Gastroesophageal sphincter (tissue), 4 donors: ENCODE measurements at regions not wholly inside any gene's neighbourhood (a gene's known extent, or its start where the extent isn't known, plus 50 kb on each side); places are given as distances from the start of the nearest gene placed in this dataset.

Experiments used
- ATAC-seq: fragments of 150-250 bp; one replicate; pipeline ENCODE4 v1.9.1; 2016; ENCODE audit warnings: mild to moderate bottlenecking, moderate library complexity
- H3K27ac ChIP-seq, 4 donors: fragments of 200-600 bp; sonication (generic) in 3 of 4; 1 replicate in 3 of 4; 2 replicates in 1 of 4; pipeline ENCODE4 v1.5.1; 2016 to 2019
- H3K27me3 ChIP-seq: fragments of 200-600 bp; sonication (generic); one replicate; pipeline ENCODE4 v1.5.1; 2019
- H3K36me3 ChIP-seq, 2 donors: fragments of 200-600 bp; sonication (generic); one replicate each; pipeline ENCODE4 v1.5.1; 2019; ENCODE audit warnings: control low read depth in 1 of 2
- H3K4me1 ChIP-seq, 3 donors: fragments of 200-600 bp; sonication (generic); 1 replicate in 2 of 3; 2 replicates in 1 of 3; pipeline ENCODE4 v1.5.1; 2016 to 2019; ENCODE audit warnings: control low read depth in 2 of 3
- H3K4me3 ChIP-seq, 2 donors: fragments of 200-600 bp; sonication (generic); one replicate each; pipeline ENCODE4 v1.5.1; 2019; ENCODE audit warnings: mild to moderate bottlenecking in 1 of 2, moderate library complexity in 1 of 2
- H3K9me3 ChIP-seq, 3 donors: fragments of 200-600 bp; sonication (generic); one replicate each; pipeline ENCODE4 v1.5.1; 2017 to 2019; ENCODE audit warnings: control low read depth in 2 of 3
- CTCF ChIP-seq, 4 experiments: fragments of 200-600 bp in 2 of 4; fragments of 450-650 bp in 2 of 4; sonication (generic) in 1 of 4; IDR thresholded peaks; one replicate each; pipeline ENCODE4 v1.5.1; 2017 to 2019; ENCODE audit warnings: antibody characterized with exemption in 4 of 4, mild to moderate bottlenecking in 2 of 4, moderate library complexity in 2 of 4
- EP300 ChIP-seq: sonication (generic); formaldehyde crosslinking; IDR thresholded peaks from one replicate; pipeline ENCODE4 v1.6.1; 2017; ENCODE audit warnings: antibody characterized with exemption, mild to moderate bottlenecking
- POLR2A ChIP-seq, 2 donors: fragments of 450-650 bp; IDR thresholded peaks; one replicate each; pipeline ENCODE4 v1.6.1; 2017; ENCODE audit warnings: antibody characterized with exemption in 2 of 2, mild to moderate bottlenecking in 2 of 2, moderate library complexity in 1 of 2
- POLR2AphosphoS5 ChIP-seq: sonication (generic); formaldehyde crosslinking; IDR thresholded peaks from one replicate; pipeline ENCODE4 v1.6.1; 2017; ENCODE audit warnings: antibody characterized with exemption
- whole genome bisulfite sequencing, 2 donors: methylation state at CpG; one replicate each; pipeline ENCODE4 v1.1.5; 2018; ENCODE audit warnings: low coverage in 1 of 2; 5-methylcytosine and 5-hydroxymethylcytosine counted together

GRCh38 chr14:83129496-83129895 is 1595.8 kb upstream of the SEL1L start:
- TF ChIP-seq POLR2A (IDR thresholded peaks at IDR 0.05) (no peak), EP300 (no peak), CTCF (IDR thresholded peaks at IDR 0.05) (no peak), POLR2AphosphoS5 (no peak)
- H3K36me3 ChIP-seq = no peaks in the 10 kb centered on the region
- no peaks in the 10 kb centered on the region for H3K9me3 ChIP-seq
- H3K4me3 ChIP-seq = no peak overlapping the region
- H3K4me1 ChIP-seq = no peaks in the 10 kb centered on the region
- H3K27me3 ChIP-seq = no peaks in the 10 kb centered on the region
- WGBS, 2 donors = 76 to 88% methylated on average over 3 of the region's 3 CpGs
- ATAC-seq = no peak
- no peak overlapping the region for H3K27ac ChIP-seq

- no peaks in the 10 kb centered on the region for H3K27me3 ChIP-seq
- H3K4me1 ChIP-seq = no peaks in the 10 kb centered on the region
- no peak for ATAC-seq
- 80 to 85% methylated on average over 7 to 8 of the region's 9 CpGs for WGBS, 2 donors
- TF ChIP-seq CTCF (IDR thresholded peaks at IDR 0.05) = no peak
- TF ChIP-seq POLR2AphosphoS5 = no peak
- no peaks in the 10 kb centered on the region for H3K36me3 ChIP-seq
- no peak overlapping the region for H3K27ac ChIP-seq
- no peak overlapping the region for H3K4me3 ChIP-seq
- H3K9me3 ChIP-seq = no peaks in the 10 kb centered on the region
These were observed 1600.5 kb upstream of the SEL1L start for GRCh38 chr14:83133981-83134645.

- TF ChIP-seq CTCF (IDR thresholded peaks at IDR 0.05) = no peak
- TF ChIP-seq POLR2A (IDR thresholded peaks at IDR 0.05) = no peak
- TF ChIP-seq EP300 = no peak
- TF ChIP-seq POLR2AphosphoS5 = no peak
- Histone ChIP-seq H3K4me1 (no peaks in the 10 kb centered on the region), H3K27ac (no peak overlapping the region), H3K9me3 (no peaks in the 10 kb centered on the region), H3K36me3 (no peaks in the 10 kb centered on the region), H3K27me3 (no peaks in the 10 kb centered on the region), H3K4me3 (no peak overlapping the region)
- ATAC-seq = no peak
- WGBS, 2 donors = 88 to 92% methylated on average over 4 of the region's 4 CpGs
These were observed 1607.1 kb upstream of the SEL1L start for GRCh38 chr14:83140756-83141155.

- no peaks in the 10 kb centered on the region for H3K4me1 ChIP-seq
- 38 to 65% methylated on average over 2 to 3 of the region's 3 CpGs for WGBS, 2 donors
- no peak for TF ChIP-seq CTCF (IDR thresholded peaks at IDR 0.05)
- no peak for TF ChIP-seq POLR2A (IDR thresholded peaks at IDR 0.05)
- no peak for TF ChIP-seq POLR2AphosphoS5
- no peak for TF ChIP-seq EP300
- H3K9me3 ChIP-seq = no peaks in the 10 kb centered on the region
- H3K36me3 ChIP-seq = no peaks in the 10 kb centered on the region
- H3K27ac ChIP-seq = no peak overlapping the region
- no peaks in the 10 kb centered on the region for H3K27me3 ChIP-seq
- no peak for ATAC-seq
- no peak overlapping the region for H3K4me3 ChIP-seq
These were observed 1613.4 kb upstream of the SEL1L start for GRCh38 chr14:83147006-83147405.

GRCh38 chr14:83151571-83151970 is 1617.9 kb upstream of the SEL1L start:
- Histone ChIP-seq H3K36me3 (no peaks in the 10 kb centered on the region), H3K4me3 (no peak overlapping the region), H3K4me1 (no peaks in the 10 kb centered on the region), H3K27ac (no peak overlapping the region), H3K27me3 (no peaks in the 10 kb centered on the region), H3K9me3 (no peaks in the 10 kb centered on the region)
- no peak for ATAC-seq
- no peak for TF ChIP-seq POLR2AphosphoS5
- no peak for TF ChIP-seq EP300
- TF ChIP-seq CTCF (IDR thresholded peaks at IDR 0.05) = no peak
- TF ChIP-seq POLR2A (IDR thresholded peaks at IDR 0.05) = no peak
- WGBS, 2 donors = 100% methylated on average over 1 of the region's 1 CpG; no CpG with 5 or more reads in 1 of the 2 donors
